ENCODE measurements at regions not wholly inside any gene's neighbourhood (a gene's known extent, or its start where the extent isn't known, plus 50 kb on each side); places are given as distances from the start of the nearest gene placed in this dataset.

GRCh38 chr11:13826505-13827278, 135.8 kb upstream of the SPON1 start:
- no peaks in the 10 kb centered on the region for H3K79me2 ChIP-seq (ENCODE audit: insufficient read depth, low read length)
- H3K9me3 ChIP-seq (replicated peaks in 1 of 2; ENCODE audit: control insufficient read depth in 1 of 2, insufficient read depth in 1 of 2, low read length in 2 of 2), result no peaks in the 10 kb centered on the region
- H3K27ac ChIP-seq (ENCODE audit: low read depth in 1 of 2, low read length in 2 of 2), result no peak overlapping the region
- peaks cover 2 to 18% (median 11%) of the 10 kb centered on the region in 7 donors for H3K9me3 Mint-ChIP-seq
- H3K27me3 Mint-ChIP-seq (ENCODE audit: low read depth in 3 of 3), result peaks cover 0 to 10% (median 3%) of the 10 kb centered on the region in 3 donors
- H3K4me1 Mint-ChIP-seq, result no peaks in the 10 kb centered on the region
- H3K27ac Mint-ChIP-seq, result no peak overlapping the region
- no peaks in the 10 kb centered on the region for H3K36me3 Mint-ChIP-seq
- H2AFZ ChIP-seq (ENCODE audit: insufficient read depth, low read depth, low read length, poor library complexity, severe bottlenecking), result no peak overlapping the region
- H4K20me1 ChIP-seq (ENCODE audit: insufficient read depth, low read length), result no peaks in the 10 kb centered on the region
- H3K4me2 ChIP-seq (replicated peaks; ENCODE audit: extremely low read depth, low read length, poor library complexity, severe bottlenecking), result no peak overlapping the region
- H3K4me1 ChIP-seq (ENCODE audit: control insufficient read depth in 1 of 2, insufficient read depth in 2 of 2, low read length in 2 of 2), result no peaks in the 10 kb centered on the region
- H3K4me3 ChIP-seq (replicated peaks in 1 of 3; ENCODE audit: low read depth in 2 of 3, low read length in 3 of 3), result no peak overlapping the region
- intact Hi-C loops (cut with micrococcal nuclease), result no loop called here
- no peaks in the 10 kb centered on the region for H3K27me3 ChIP-seq (ENCODE audit: control insufficient read depth in 2 of 2, insufficient read depth in 2 of 2, low read length in 2 of 2)
- WGBS (ENCODE audit: insufficient coverage), result no CpG with 5 or more reads among the region's 4 CpGs
- H3K9ac ChIP-seq (ENCODE audit: insufficient read depth, low read length, poor library complexity, severe bottlenecking), result no peak overlapping the region
- H3K36me3 ChIP-seq (replicated peaks in 1 of 2; ENCODE audit: control insufficient read depth in 1 of 2, insufficient read depth in 2 of 2, low read length in 2 of 2), result no peaks in the 10 kb centered on the region
- no peak overlapping the region for H3K4me3 Mint-ChIP-seq
- no peak for DNase-seq
- no peak for TF ChIP-seq CTCF (IDR thresholded peaks at IDR 0.05)

DNA sequence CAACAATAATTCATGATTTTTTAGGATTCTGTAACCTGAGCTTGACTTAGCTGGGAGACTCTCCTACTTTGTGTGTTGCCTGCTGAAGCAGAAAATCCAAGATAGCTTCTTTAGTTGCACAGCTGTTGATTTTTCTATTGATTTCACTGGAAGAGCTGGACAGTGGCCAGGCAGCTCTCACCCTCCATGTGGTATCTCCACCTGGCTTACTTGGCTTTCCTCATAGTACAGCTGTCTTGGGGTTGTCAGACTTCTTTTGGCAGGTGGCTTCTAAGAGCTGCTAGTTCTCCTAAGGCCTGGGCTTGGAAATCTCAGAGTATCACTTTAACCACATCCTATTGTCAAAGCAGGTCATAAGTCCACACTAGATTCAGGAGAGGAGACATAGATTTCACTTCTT, 130.8 kb upstream of the SPON1 start:
- Histone ChIP-seq H3K9ac (ENCODE audit: insufficient read depth, low read length, poor library complexity, severe bottlenecking) (no peak overlapping the region), H3K79me2 (ENCODE audit: insufficient read depth, low read length) (no peaks in the 10 kb centered on the region), H2AFZ (ENCODE audit: insufficient read depth, low read depth, low read length, poor library complexity, severe bottlenecking) (no peak overlapping the region), H3K9me3 (replicated peaks in 1 of 2; ENCODE audit: control insufficient read depth in 1 of 2, insufficient read depth in 1 of 2, low read length in 2 of 2) (no peaks in the 10 kb centered on the region), H3K27me3 (ENCODE audit: control insufficient read depth in 2 of 2, insufficient read depth in 2 of 2, low read length in 2 of 2) (no peaks in the 10 kb centered on the region), H3K4me2 (replicated peaks; ENCODE audit: extremely low read depth, low read length, poor library complexity, severe bottlenecking) (no peak overlapping the region), H3K4me3 (replicated peaks in 1 of 3; ENCODE audit: low read depth in 2 of 3, low read length in 3 of 3) (no peak overlapping the region), H3K27ac (ENCODE audit: low read depth in 1 of 2, low read length in 2 of 2) (no peak overlapping the region), H4K20me1 (ENCODE audit: insufficient read depth, low read length) (no peaks in the 10 kb centered on the region), H3K4me1 (ENCODE audit: control insufficient read depth in 1 of 2, insufficient read depth in 2 of 2, low read length in 2 of 2) (no peaks in the 10 kb centered on the region), H3K36me3 (replicated peaks in 1 of 2; ENCODE audit: control insufficient read depth in 1 of 2, insufficient read depth in 2 of 2, low read length in 2 of 2) (no peaks in the 10 kb centered on the region)
- H3K9me3 Mint-ChIP-seq, result peaks cover 2 to 16% (median 12%) of the 10 kb centered on the region in 7 donors
- H3K27ac Mint-ChIP-seq, result no peak overlapping the region
- H3K4me3 Mint-ChIP-seq, result no peak overlapping the region
- peaks cover 0 to 4% (median 1%) of the 10 kb centered on the region in 3 donors for H3K27me3 Mint-ChIP-seq (ENCODE audit: low read depth in 3 of 3)
- H3K4me1 Mint-ChIP-seq, result no peaks in the 10 kb centered on the region
- no peak for TF ChIP-seq CTCF (IDR thresholded peaks at IDR 0.05)
- intact Hi-C loops (cut with micrococcal nuclease), result no loop called here
- no peaks in the 10 kb centered on the region for H3K36me3 Mint-ChIP-seq
- no peak for DNase-seq

Measured in CD14-positive monocyte (primary cell).